Sciatic nerve (tissue), 2 donors: ENCODE measurements at regions not wholly inside any gene's neighbourhood (a gene's known extent, or its start where the extent isn't known, plus 50 kb on each side); places are given as distances from the start of the nearest gene placed in this dataset.

Source experiments
- ATAC-seq: fragments of 200-7000 bp; cut with Tn5 transposase; one replicate; pipeline ENCODE4 v1.9.1; 2020; ENCODE audit warnings: mild to moderate bottlenecking, moderate library complexity
- DNase-seq: peaks from one replicate; pipeline ENCODE4 v3.0.0-alpha.2; 2020; ENCODE audit warnings: low spot score
- intact Hi-C: fragments of 100-400 bp; cut with DNase I; formaldehyde crosslinking; loops from one replicate; pipeline ENCODE4 v1.14.2; 2022
- donor health status: DM: no; HTN: no; CAD: no.
- donor health status: DM: no; HTN: no; CAD: no.

DNA sequence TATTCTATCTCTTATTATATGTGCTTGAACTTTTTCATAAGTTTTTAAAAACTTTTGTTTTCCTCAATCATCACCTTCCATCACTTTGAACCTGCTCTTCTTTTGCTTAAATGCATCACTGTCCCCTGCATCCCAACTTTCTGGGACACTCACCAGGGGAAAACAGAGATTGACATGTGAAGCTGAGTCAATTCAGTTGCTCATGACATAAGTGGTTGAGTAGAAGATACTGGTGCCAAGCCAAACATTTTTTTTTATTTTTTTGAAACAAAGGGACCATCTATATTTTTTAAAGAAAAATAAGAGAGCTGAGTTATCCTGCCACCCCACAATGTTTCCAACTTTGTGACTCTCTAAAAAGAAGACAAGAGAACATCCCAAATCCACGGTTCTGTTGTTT, 61.8 kb upstream of the AHR start:
- intact Hi-C loops, result no loop called here
- DNase-seq (no peak), ATAC-seq (no peak)

DNA sequence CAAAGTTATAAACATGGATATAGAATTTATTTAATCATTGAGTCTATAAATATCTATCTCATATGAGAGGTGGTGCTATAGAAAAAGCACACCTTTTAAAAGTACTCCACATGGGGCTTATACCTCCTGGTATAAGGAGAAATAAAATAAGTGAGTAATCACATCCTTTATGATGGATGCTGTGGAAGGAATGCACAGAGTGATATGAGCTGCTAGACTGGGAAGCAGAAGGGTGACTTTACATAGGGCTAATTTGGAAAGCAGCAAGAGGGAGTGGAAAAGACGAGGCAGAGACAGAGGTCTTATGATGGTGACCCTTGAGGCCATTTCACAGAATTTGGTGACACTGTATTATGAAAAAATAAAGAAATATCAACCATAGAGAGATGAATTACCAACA, 59.4 kb upstream of the AHR start:
- DNase-seq (no peak), ATAC-seq (no peak)
- intact Hi-C loops, result no loop called here

DNA sequence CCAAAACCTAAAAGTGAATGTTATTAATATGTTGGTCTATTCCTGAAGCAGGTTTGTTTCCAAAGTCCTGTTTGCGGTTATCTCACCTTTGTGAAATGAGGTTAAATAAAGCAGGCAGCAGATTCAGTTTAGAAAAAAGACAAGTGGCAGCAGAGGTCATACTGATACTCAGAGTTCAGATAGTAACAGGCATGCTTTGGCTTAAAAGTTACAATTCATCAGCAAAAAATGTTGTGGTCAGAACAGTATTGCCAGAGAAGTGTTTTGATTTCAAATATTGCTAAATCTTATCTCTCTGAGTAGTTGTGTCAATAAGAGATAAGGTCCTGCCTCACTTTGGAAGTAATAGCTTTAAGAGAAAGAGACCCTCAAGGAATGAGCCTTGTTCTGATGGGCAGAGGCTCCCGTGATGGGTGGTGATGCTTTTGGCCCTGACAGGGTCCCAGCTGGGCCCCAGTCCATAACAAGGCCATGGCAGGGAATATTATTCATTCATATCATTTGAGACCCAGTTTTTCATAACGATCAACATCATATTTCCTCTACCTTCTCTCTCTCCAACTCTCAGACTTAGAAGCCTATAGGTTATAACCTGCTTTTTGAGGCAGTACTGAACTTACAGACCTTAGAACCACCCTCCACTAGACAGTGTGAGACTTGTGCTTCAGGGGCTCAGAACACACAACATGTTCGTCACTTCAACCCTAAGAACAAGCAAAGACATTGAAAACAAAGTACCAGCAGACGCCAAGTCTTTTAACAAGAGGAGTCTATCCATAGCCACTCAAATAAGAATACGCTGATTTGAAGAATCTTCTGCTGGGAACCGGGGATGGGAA, 58.5 kb upstream of the AHR start:
- DNase-seq, result no peak
- peak; percentile 84 for ATAC-seq
- intact Hi-C loops, result no loop called here

DNA sequence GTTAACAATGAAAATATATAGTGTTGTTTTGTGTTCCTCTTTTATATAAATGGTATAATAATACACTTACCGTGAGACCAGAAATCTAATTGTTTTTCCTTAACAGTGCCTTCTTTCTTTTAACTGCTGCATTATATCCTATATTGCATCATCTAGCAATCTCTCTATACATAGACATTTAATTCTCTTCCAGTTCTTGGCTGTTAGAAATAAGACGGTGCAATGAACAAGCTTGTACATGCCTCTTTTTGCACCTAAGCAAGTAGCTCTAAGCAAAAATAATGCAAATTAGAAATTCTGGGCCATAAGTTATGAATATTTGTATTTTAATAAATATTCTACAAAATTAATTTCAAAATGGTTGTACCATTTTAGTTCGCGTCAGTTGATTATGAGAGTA, 55.9 kb upstream of the AHR start:
- ATAC-seq (no peak), DNase-seq (no peak)
- intact Hi-C loops, result no loop called here

DNA sequence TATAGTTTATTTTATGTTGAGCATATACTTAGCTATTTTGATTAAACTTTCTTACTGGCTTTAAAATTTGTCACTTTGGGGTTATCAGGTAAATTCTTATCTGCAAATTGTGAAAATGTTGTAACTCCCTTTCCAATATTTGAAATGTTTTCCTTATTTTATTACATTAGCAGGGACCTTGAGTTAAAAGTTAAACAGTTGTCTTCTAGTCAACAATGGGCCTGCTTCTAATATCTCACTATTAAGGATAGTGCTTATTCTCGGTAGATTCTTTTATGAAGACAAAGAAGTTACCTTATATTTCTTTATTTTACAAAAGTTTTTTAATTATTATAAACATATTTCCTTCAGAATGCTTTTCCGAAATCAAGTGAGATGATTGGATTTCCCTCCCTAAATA, 53.7 kb upstream of the AHR start:
- DNase-seq (no peak), ATAC-seq (no peak)
- intact Hi-C loops, result no loop called here

DNA sequence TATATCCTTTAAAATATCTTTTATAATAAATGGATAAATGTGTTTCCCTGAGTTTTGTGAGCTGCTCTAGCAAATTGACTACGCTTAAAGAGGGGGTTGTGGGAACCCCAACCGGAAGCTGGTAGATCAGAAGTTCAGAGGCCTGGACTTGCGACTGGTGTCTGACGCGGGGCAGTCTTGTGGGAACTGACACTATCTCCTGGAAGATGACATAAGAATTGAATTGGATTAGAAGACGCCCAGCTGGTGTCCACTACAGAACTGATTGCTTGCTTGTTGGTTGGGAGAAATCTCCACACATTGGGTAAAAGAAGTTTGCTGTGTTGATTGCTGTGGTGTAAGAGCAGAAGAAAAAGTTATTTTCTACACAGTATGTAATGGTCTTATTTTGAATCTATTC, 51.1 kb upstream of the AHR start:
- intact Hi-C loops, result no loop called here
- ATAC-seq (no peak), DNase-seq (no peak)

DNA sequence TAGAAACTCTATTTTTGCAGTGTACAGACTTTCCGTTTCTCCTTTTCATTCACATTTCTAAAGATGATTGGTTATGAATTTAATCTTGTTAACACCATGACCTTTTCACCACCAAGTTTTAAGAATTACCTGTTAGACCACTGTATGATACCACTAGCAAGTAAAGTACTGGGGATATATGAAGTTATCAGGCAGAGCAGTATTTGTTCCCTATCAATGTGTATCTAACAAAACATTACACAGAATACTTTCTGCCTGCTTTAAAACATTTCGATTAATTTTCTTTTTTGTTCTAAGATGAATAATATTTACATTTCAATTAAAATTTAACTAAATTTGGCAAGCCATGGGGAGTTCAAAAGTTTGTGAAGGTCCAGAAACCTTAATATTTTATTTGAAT, 49.9 kb upstream of the AHR start:
- intact Hi-C loops, result no loop called here

More for the DNA sequence above, 49.9 kb upstream of the AHR start:
- DNase-seq (no peak), ATAC-seq (no peak)
